COLO668 (cell line): ENCODE measurements at regions not wholly inside any gene's neighbourhood (a gene's known extent, or its start where the extent isn't known, plus 50 kb on each side); places are given as distances from the start of the nearest gene placed in this dataset.

ENCODE experiments used
- DNase-seq: peaks from one replicate; lab custom pipeline; 2025; ENCODE audit not compliant: unreplicated experiment; lab: John Stamatoyannopoulos, UW

DNA sequence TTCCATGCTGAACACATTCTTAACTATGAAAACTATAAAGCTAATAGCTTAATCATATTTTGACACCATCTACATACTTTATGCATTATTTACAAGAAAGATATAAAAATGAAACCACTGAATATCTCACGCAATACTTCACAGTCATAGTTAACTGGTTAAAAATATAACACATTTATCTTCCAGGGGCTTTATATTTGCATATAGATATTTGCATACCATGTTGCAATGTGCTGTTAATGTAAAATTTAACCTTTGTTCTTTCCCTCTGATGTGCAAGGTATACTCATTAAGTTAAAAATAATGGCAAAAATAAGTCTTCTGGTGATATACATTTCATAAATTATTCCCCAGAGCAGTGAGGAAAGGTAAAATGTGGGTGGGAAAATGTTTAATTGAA lies 76.9 kb upstream of the MGMT start:
- DNase-seq, result no peak

DNA sequence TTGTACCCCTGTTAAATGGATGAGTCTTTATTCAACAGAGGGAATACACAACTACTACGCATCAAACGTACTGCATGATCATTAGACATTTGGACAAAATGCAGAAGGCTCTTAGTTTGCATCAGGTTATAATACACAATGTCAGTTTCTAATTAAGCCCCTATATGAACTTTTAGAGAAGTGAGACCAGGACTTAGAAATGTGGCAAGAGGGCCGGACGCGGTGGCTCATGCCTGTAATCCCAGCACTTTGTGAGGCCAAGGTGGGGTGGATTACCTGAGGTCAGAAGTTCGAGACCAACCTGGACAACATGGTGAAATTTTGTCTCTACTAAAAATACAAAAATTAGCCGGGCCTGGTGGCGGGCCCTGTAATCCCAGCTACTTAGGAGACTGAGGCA lies 76.3 kb upstream of the MGMT start:
- no peak for DNase-seq

DNA sequence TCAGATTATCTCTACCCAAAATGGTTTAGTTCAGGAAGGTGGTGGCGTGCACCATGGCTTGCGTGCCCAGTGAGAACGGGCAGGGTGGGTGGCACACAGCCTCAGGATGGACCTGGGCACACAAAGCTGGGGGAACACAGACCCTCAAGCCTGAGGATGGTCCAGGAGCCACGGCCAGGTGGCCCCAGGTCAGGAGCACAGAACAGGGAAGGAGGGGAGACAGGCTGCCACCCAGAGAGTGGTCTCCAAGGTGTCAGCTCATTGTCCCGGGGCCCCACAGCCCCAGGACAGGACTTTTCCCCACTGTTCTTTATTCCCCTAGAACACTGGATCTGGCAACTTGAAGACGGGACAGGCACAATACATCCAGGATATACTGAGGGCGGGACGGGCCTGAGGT lies 75.6 kb upstream of the MGMT start:
- no peak for DNase-seq

DNA sequence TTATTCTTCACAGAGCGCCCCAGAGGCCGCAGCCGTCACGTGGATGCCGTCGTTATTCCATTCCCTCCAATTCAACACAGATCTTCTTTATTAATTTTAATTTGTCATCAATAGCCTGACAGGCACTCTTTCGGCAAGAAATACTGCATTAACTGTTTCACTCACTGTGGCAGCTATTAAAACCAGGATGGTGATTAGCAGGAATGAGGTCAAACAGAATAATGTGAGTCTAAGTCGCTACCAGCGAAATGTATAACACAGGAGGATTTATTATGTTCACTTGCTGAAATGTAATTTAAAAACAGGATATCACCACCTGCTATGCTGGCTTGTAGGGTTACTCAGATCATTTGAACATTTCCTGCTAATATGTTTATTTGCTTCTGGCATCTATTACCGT lies 74.2 kb upstream of the MGMT start:
- DNase-seq, result no peak

DNA sequence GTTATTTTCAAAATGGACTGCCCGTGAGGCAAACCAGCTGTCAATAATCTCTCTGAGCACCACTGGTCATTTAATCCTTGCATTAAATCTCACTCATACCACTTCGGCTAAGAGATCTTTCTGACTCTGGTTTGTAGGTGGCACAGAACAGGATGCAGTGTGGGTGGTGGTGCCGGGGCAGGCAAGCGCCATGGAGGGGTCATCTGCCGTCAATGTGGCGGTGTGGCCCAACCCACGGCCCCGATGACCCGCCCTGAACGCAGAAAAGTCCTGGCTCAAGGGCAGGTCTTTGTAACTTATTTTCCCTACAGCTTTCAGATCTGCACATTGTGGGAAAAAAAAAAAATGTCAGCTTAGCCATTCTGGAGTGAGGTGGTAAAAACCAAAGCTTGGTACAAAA lies 73.2 kb upstream of the MGMT start:
- DNase-seq, result no peak

DNA sequence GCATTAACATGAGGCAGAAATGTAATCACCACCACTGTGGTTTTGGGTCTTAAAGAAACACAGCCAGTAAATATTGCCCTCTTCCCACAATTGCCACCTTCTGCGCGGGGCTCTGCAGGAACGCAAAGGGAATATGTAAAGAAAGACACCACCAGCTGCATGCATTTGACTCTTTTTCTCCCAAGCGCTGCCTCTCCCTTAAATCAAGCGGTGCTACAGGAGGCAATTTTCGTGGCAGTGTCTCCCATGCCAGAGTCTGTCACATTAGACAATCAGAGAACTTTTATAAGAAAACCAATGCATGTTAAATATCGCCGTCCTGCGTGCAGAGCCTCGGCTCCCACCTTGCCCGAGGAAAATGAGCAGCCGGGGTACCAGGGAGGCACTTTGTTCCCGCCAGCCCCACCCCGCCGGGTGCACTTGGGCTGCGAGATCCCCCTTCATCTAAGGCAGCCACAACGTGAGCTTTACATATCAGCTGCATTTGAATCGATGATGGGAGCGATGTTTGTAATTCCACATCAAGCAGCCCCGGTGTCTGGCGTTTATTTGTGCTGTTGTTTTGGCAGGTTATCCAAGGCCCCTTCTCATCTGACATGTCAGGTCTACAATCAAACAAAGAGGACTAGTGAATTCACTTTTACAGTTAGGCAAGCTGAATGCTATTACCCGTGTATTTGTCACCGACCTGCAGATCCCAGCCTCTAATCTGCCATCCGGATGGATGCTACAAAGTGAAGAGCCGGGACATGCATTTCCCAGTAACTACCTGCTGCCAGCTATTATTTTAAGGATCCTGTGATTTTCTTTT lies 72.3 kb upstream of the MGMT start:
- DNase-seq, result no peak

DNA sequence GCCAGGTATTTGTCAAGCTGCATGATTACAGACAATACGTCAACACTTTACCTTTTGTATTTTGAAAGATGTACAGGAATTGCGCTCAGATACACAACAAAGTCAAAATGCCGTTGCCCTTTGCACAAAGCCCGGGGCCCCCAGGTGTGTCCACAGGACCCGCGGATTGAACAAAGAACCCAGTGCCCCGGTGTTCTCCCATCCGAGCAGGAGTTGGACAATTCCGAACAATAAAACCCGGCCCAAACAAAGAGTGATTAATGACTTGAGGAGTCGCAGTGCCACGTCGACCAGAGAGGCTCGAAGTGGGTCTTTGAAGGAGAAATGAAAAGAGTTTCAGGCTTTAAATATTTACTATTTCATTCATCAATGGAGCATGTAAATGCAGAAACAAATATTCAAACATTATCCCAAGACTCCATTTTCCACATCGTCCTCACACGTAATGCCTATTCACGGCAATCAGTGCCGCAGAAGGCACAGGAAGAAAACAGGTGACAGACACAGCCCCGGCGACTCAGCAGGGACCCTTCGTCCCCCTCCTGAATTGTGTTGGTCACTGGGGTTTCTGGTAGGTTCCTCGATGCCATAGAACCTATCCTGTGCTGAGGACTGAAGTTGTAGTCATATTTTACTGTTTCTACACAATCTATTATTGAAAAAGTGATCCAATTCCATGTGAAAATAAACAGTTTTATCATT lies 70.9 kb upstream of the MGMT start:
- DNase-seq, result no peak

DNA sequence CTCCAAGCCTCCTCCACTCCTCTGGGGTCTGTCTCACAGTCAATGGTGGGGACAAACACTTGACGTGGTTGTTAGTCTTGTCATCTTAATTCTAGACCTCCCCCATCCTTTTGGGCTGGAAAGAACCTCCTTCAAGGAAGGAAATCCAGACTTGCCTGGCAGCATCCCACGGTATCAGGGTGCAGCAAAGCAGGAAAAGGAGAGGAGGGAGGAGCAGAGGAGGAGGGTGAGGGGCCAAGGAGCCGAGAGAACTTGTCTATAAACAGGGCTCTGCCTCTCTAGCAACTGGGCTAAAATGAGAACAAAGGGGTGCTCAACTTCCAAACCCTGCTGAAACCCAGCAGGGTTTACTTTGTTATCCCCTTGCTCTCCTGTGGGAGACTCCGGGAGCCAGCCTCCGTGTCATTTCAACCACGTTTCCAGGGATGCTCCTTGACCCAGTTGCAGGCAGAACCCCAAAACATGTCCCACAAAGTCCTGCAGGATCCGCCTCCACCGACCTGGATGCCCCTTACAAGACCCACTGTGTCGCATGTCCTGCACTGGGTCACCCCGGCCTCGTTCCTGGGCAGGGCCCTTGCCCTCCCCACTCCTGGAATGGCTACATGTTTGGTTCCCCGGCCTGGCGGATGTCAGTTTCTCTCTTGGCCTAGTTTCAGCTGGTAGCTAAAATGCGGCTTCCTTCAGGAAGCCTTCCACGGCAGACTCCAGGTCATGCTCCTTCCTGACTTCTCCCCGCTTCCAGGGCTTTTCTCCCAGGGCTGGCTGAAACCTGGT lies 69.7 kb upstream of the MGMT start:
- DNase-seq, result no peak

DNA sequence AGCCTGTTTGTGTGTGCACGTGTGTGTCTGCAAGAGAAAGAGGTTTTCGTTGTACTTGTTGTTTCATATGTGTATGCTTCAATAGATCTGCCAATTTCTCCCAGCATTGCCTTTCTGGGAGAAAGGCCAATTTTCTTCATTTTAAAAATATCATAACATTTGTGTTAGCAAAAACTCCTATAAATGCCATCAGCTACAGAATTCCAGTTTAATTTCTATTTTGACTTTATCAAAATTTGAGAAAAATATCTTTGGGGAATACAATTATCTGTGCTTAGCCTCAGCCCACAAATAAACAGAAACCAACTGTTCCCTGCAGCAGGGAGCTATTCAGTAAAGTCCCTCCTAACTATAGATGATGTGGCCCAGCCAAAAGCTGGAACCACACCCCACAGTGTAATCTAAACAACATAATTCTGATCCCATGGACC lies 68.3 kb upstream of the MGMT start:
- DNase-seq, result no peak

DNA sequence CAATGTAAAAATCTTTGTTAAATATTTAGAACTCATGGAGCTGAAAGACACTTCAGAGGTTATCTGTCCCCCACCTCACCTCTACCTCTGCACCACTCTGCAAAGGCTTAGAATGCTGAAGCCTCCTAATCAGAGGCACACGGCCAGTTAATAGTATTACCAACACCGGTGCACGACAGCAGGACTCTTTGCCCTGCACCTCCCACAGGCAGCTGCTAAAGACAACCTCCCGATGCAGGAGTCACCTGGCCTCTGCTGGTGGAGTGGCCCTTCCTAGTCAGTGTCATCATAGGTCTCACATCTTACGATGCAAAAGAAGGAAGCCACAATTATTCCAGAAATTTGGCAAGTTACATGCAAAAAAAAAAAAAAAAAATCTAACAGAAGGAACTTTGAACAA lies 66.6 kb upstream of the MGMT start:
- no peak for DNase-seq

DNA sequence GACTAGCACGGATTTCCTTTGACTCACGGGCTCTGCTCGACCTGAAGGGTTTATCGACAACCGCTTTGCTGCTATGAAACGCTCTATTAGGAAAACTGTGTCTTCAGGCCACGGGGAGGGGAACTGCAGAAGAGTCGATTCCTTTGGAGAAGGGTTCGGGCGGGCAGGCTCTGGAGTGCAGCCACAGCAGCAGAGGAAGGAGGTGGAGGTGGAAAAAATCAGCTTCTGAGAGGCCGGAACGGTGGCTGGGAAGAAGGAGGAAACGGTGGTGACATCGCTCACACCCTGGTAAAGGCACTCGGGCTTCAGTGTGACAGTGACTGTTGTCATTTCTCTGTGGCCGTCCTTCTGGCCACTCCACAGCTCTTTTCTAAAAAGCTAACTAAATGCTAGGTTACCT lies 64.6 kb upstream of the MGMT start:
- no peak for DNase-seq

DNA sequence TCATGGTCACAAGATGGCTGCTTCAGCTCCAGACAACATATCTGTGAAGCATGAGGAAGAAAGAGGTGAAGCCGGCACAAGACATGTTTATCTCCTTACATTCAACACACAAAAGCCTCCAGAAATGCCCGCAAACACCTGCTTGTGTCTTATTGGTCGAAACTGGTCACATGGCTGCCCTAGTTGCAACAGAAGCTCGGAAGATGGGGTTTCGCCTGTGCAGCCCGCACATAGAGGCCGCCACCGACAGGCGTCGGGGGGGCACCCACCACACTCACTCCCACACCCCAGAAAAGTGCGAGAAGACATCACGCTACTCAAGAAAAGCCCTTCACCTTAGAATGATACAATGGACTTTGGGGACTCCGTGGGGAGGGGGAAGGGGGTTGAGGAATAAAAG lies 63.0 kb upstream of the MGMT start:
- no peak for DNase-seq

DNA sequence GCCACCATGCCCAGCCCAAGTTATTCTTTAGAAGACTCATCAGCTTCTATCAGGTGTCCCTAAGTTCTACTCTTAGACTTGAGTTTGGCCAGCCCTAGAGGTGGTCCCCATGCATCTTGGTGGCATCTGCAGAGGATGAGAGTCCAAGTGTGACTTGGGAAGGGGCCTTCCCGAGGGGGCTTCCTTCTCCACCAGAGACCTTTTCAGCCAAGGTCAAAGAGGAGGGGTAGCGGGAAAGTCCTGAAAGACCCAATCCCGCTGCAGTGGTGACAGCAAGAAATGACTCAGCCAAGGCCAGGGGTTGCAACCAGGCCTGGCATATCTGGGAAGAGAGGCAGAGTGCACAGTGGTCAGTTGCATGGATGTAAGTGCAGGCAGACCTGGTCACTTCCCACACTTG lies 61.7 kb upstream of the MGMT start:
- DNase-seq, result no peak

DNA sequence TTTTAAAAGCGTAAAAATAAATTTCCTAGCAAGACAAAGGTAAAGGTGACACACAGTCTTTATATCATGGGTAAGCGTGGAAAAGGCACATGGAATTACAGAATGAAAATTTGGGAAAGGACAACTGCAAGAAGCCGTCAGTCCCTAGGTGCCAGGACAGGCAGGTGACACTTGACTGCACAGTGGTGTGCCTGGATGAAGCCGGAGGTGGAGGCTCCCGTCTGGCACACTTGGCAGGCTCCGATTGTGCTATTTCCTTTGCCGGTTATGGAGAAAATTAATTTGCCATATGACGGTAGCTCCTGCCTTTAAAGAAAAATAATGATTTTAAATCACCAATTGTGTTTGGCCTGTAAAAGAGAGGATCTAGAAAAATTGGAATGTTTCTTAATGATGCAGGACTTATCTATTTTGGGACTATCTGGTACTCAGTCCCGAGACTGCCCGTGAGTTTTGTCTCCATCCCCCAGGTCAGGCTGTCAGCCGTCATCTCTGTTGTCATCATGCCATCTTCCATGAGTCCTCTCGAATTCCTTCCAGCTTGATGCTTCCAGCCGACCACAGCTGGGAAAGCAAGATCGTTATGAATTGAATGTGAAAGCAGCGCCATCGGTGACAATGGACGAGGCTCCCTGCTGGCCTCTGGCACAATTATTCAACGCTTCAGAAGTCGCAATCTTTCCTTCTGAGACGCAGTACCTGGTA lies 56.2 kb upstream of the MGMT start:
- DNase-seq, result no peak

DNA sequence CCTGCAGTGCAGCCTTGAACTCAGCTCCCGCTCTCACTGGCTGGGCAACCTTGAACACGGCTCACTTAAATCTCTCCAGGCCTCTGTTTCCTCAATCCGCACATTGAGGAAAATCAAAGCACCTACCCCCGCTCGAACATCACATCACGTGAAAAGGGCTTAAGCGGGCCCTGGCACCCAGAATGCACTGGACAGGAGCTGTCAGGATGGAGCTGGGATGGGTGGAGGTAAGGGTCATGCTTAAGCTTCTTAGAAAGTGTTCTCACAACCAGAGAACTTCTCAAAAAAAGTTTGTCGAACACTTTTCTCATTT lies 55.7 kb upstream of the MGMT start:
- no peak for DNase-seq

DNA sequence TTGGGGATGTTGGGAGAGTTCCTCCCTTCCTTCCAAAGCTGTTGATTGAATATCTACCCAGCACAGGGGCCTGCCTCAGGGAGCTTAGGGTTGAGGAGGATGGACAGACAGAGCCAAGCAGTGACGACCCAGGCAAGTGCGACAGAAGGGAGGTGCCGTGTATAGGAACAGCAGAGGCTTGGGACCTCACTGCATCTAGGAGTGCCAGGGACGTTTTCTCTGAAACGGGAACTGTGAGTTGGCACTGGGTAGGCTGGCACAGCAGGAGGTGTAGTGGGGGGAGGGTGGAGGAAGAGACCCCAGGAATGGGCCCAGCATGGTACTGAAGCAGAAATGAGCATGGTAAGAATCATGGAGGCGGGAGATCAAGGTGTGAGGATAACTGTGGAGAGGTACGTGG lies 55.3 kb upstream of the MGMT start:
- no peak for DNase-seq

DNA sequence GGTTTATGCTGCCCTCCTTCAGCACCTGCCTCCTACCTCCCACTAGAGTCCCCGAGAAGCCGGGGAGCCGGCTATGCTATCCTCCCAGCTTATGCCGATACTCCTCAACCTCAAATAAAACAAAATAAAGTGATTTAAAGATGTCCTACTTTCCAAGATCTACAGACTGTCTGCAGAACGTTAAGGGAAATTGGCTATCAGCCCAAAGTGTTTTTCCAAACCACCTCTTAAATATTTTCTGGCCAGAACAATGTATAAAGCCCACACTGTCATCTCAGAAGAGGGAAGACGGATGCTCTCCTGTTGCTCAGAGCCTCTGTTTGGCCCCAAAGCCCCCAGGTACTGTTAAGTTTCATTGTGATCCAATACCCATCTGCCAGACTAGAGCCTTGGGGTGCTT lies 54.0 kb upstream of the MGMT start:
- DNase-seq, result no peak

DNA sequence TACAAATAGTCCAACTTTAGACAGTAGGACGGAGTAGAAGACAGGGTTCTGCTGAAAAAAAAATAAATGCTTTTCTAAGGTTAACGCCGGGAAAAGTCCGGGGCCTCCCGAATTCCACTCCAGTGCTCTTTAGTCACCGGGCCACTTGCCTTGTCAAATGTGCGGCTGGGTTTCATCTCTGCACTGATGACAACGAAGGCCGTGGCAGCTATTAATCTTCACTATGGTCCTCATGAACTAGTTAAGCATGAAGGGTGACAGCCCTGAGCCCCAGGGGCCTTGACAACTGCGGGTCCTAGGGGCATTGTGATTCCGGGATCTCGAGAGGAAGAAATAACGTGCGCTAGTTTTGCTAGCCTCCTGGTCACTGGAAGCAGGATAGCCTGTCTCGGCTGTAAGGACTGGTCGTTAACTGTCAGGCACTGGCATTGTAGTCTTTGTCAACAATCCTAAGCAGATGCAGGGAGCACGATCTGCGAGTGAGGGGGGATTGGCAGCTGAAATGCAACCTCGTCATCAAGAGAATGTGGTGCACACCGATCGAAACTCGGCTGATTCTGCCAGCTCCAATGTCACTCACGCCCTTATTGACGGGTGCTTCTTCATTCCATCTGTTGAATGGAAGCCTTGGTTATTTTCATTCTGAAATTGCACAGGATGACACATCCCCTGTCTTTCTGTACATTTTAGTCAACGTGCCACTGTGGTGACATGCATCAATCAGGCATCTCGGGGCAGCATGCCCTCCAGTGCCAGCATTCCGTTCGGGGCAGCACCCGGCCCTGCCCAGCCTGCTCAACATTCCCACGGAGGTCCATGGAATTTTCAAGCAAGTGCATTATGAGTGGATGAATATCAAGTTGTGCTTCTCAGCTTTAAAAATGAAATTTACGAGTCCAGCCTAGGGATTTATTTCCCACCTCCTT lies 51.6 kb upstream of the MGMT start:
- DNase-seq, result no peak

DNA sequence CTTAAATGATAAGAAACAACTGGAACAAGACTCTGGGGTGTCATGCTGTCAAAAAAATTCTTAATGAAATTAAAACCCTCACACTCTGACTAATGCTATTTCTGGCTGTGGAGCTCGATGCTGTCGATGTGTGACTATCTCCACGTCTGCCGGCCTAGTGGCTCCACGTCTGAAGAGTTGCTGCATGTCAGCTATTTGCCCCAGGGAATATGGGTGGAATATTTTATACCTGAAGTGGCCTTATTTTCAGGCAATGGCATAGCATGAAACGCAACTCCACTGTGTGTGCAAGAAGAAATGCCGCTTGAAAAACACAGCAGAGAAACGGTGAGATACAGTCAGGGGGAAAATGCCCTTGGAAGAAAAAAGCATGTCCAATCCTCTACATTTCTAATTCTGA lies 50.9 kb upstream of the MGMT start:
- no peak for DNase-seq

DNA sequence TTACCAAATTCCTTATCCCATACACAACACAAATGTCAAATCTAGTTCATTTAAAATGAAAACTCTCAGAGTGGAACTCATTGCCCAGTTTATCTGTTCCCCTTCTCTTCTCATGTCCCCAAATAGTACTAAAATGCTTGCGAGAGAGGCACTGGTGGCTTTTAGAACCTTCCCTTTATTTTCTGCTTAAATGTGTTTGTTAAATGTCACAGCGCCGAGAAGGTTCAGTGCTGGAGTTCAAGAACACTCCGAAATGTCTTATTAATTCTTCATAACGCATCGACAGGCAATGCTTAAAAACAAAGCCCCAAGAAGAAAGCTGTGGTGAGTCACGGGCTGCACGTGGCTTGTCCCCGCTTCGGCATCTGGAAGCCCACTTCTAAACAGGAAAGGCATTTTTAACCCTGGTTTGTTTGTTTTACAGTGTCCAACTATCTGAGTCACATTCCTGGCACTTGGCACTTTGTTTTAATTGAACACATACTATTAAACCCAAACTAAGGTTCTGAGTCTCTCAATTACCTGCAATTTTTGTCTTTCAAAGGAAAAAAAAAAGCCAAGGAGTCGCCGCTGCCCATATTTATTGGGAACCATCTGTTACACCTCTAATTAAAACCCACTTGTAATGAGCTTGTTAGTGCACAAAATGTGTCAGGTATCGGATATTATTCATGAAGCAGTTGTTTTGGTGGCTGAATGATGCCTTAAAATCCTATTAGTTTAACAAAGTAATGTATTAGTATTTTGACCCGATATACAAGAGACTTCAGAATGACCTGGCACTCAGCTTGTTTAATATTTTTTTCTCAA lies 49.9 kb upstream of the MGMT start:
- DNase-seq, result no peak
